ENCODE measurements at regions not wholly inside any gene's neighbourhood (a gene's known extent, or its start where the extent isn't known, plus 50 kb on each side); places are given as distances from the start of the nearest gene placed in this dataset.

- TF ChIP-seq, protein P1, sequence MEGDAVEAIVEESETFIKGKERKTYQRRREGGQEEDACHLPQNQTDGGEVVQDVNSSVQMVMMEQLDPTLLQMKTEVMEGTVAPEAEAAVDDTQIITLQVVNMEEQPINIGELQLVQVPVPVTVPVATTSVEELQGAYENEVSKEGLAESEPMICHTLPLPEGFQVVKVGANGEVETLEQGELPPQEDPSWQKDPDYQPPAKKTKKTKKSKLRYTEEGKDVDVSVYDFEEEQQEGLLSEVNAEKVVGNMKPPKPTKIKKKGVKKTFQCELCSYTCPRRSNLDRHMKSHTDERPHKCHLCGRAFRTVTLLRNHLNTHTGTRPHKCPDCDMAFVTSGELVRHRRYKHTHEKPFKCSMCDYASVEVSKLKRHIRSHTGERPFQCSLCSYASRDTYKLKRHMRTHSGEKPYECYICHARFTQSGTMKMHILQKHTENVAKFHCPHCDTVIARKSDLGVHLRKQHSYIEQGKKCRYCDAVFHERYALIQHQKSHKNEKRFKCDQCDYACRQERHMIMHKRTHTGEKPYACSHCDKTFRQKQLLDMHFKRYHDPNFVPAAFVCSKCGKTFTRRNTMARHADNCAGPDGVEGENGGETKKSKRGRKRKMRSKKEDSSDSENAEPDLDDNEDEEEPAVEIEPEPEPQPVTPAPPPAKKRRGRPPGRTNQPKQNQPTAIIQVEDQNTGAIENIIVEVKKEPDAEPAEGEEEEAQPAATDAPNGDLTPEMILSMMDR (IDR thresholded peaks at IDR 0.05; ENCODE audit: insufficient read depth, low read depth, low read length): no peak
- TF ChIP-seq EZH2 (IDR thresholded peaks at IDR 0.05; ENCODE audit: insufficient read depth, low read length): no peak
- no peak for DNase-seq (ENCODE audit: low read depth)
- peaks cover 4% of the 10 kb centered on the region for H3K27me3 Mint-ChIP-seq (ENCODE audit: low read depth, unreplicated experiment)
- H3K36me3 Mint-ChIP-seq (ENCODE audit: low read depth, unreplicated experiment): peaks cover 1% of the 10 kb centered on the region
- no peaks in the 10 kb centered on the region for H3K9me3 Mint-ChIP-seq (ENCODE audit: unreplicated experiment)
- Histone ChIP-seq H3K4me3 (ENCODE audit: insufficient read depth, low read depth, low read length) (no peak overlapping the region), H3K4me2 (ENCODE audit: low read length) (no peak overlapping the region), H3K79me2 (ENCODE audit: insufficient read depth, low read length) (no peaks in the 10 kb centered on the region), H3K27ac (ENCODE audit: low read depth, low read length) (no peak overlapping the region), H3K9me3 (ENCODE audit: insufficient read depth, low read depth, low read length) (no peaks in the 10 kb centered on the region), H2AFZ (ENCODE audit: low read depth, low read length) (no peak overlapping the region), H3K27me3 (ENCODE audit: insufficient read depth, low read length) (no peaks in the 10 kb centered on the region), H3K9ac (ENCODE audit: low read length) (no peak overlapping the region), H3K4me1 (ENCODE audit: insufficient read depth, low read length) (no peaks in the 10 kb centered on the region), H4K20me1 (ENCODE audit: insufficient read depth, low read length) (no peaks in the 10 kb centered on the region), H3K36me3 (ENCODE audit: insufficient read depth, low read length) (no peaks in the 10 kb centered on the region)
- H3K4me1 Mint-ChIP-seq (ENCODE audit: low read depth, unreplicated experiment): peaks cover 3% of the 10 kb centered on the region
- no peak overlapping the region for H3K4me3 Mint-ChIP-seq (ENCODE audit: unreplicated experiment)
- FAIRE-seq: no peak
- no peak overlapping the region for H3K27ac Mint-ChIP-seq (ENCODE audit: unreplicated experiment)
Observed at GRCh38 chr6:105907991-105908390, 178.1 kb upstream of the PRDM1 start.

GRCh38 chr6:105907301-105907700 lies 178.8 kb upstream of the PRDM1 start:
- Mint-ChIP-seq H3K4me1 (ENCODE audit: low read depth, unreplicated experiment) (peaks cover 3% of the 10 kb centered on the region), H3K27ac (ENCODE audit: unreplicated experiment) (no peak overlapping the region), H3K4me3 (ENCODE audit: unreplicated experiment) (no peak overlapping the region)

GRCh38 chr6:105902401-105903031 lies 183.6 kb upstream of the PRDM1 start:
- Histone ChIP-seq H3K4me2 (ENCODE audit: low read length) (no peak overlapping the region), H2AFZ (ENCODE audit: low read depth, low read length) (no peak overlapping the region)
- no peak overlapping the region for H3K27ac Mint-ChIP-seq (ENCODE audit: unreplicated experiment)

More at GRCh38 chr6:105907301-105907700, 178.8 kb upstream of the PRDM1 start:
- TF ChIP-seq, protein P1 (IDR thresholded peaks at IDR 0.05; ENCODE audit: insufficient read depth, low read depth, low read length): no peak
- TF ChIP-seq EZH2 (IDR thresholded peaks at IDR 0.05; ENCODE audit: insufficient read depth, low read length): no peak
- Histone ChIP-seq H3K36me3 (ENCODE audit: insufficient read depth, low read length) (no peaks in the 10 kb centered on the region), H3K79me2 (ENCODE audit: insufficient read depth, low read length) (no peaks in the 10 kb centered on the region), H3K4me1 (ENCODE audit: insufficient read depth, low read length) (no peaks in the 10 kb centered on the region), H2AFZ (ENCODE audit: low read depth, low read length) (no peak overlapping the region), H4K20me1 (ENCODE audit: insufficient read depth, low read length) (no peaks in the 10 kb centered on the region), H3K9ac (ENCODE audit: low read length) (no peak overlapping the region), H3K9me3 (ENCODE audit: insufficient read depth, low read depth, low read length) (no peaks in the 10 kb centered on the region), H3K4me3 (ENCODE audit: insufficient read depth, low read depth, low read length) (no peak overlapping the region), H3K27me3 (ENCODE audit: insufficient read depth, low read length) (no peaks in the 10 kb centered on the region), H3K27ac (ENCODE audit: low read depth, low read length) (no peak overlapping the region), H3K4me2 (ENCODE audit: low read length) (no peak overlapping the region)
- DNase-seq (ENCODE audit: low read depth): no peak
- H3K36me3 Mint-ChIP-seq (ENCODE audit: low read depth, unreplicated experiment): peaks cover 1% of the 10 kb centered on the region
- peaks cover 4% of the 10 kb centered on the region for H3K27me3 Mint-ChIP-seq (ENCODE audit: low read depth, unreplicated experiment)
- no peak for FAIRE-seq
- no peaks in the 10 kb centered on the region for H3K9me3 Mint-ChIP-seq (ENCODE audit: unreplicated experiment)

More at GRCh38 chr6:105902401-105903031, 183.6 kb upstream of the PRDM1 start:
- peaks cover 12% of the 10 kb centered on the region for H3K4me1 ChIP-seq (ENCODE audit: insufficient read depth, low read length)
- Mint-ChIP-seq H3K4me3 (ENCODE audit: unreplicated experiment) (no peak overlapping the region), H3K4me1 (ENCODE audit: low read depth, unreplicated experiment) (peaks cover 14% of the 10 kb centered on the region), H3K27me3 (ENCODE audit: low read depth, unreplicated experiment) (peaks cover 2% of the 10 kb centered on the region), H3K9me3 (ENCODE audit: unreplicated experiment) (peaks cover 5% of the 10 kb centered on the region), H3K36me3 (ENCODE audit: low read depth, unreplicated experiment) (peaks cover 1% of the 10 kb centered on the region)
- H3K79me2 ChIP-seq (ENCODE audit: insufficient read depth, low read length): no peaks in the 10 kb centered on the region
- H3K27ac ChIP-seq (ENCODE audit: low read depth, low read length): no peak overlapping the region
- peak; percentile 58 for DNase-seq (ENCODE audit: low read depth)
- no peak for TF ChIP-seq EZH2 (IDR thresholded peaks at IDR 0.05; ENCODE audit: insufficient read depth, low read length)
- TF ChIP-seq, protein P1 (IDR thresholded peaks at IDR 0.05; ENCODE audit: insufficient read depth, low read depth, low read length): no peak
- no peak overlapping the region for H3K4me3 ChIP-seq (ENCODE audit: insufficient read depth, low read depth, low read length)
- no peaks in the 10 kb centered on the region for H4K20me1 ChIP-seq (ENCODE audit: insufficient read depth, low read length)
- H3K36me3 ChIP-seq (ENCODE audit: insufficient read depth, low read length): no peaks in the 10 kb centered on the region
- H3K27me3 ChIP-seq (ENCODE audit: insufficient read depth, low read length): no peaks in the 10 kb centered on the region
- peak; percentile 73 for FAIRE-seq
- no peak overlapping the region for H3K9ac ChIP-seq (ENCODE audit: low read length)
- no peaks in the 10 kb centered on the region for H3K9me3 ChIP-seq (ENCODE audit: insufficient read depth, low read depth, low read length)
